ENCODE measurements at regions not wholly inside any gene's neighbourhood (a gene's known extent, or its start where the extent isn't known, plus 50 kb on each side); places are given as distances from the start of the nearest gene placed in this dataset.

GRCh38 chr2:58641001-58641400, 399.9 kb upstream of the FANCL start:
- TF ChIP-seq EZH2 (IDR thresholded peaks at IDR 0.05; ENCODE audit: borderline replicate concordance, insufficient read depth, low read length, poor library complexity, severe bottlenecking) (no peak), CTCF (IDR thresholded peaks at IDR 0.05; ENCODE audit: poor library complexity, severe bottlenecking) (no peak), EP300 (conservative IDR thresholded peaks at IDR 0.05; ENCODE audit: poor library complexity, severe bottlenecking) (no peak), POLR2AphosphoS5 (IDR thresholded peaks at IDR 0.05) (no peak), MXI1 (conservative IDR thresholded peaks at IDR 0.05; ENCODE audit: poor library complexity, severe bottlenecking) (no peak), REST (IDR thresholded peaks at IDR 0.05; ENCODE audit: borderline replicate concordance) (no peak), TAF1 (IDR thresholded peaks at IDR 0.05; ENCODE audit: low read depth) (no peak)
